ENCODE measurements at regions not wholly inside any gene's neighbourhood (a gene's known extent, or its start where the extent isn't known, plus 50 kb on each side); places are given as distances from the start of the nearest gene placed in this dataset.

DNA sequence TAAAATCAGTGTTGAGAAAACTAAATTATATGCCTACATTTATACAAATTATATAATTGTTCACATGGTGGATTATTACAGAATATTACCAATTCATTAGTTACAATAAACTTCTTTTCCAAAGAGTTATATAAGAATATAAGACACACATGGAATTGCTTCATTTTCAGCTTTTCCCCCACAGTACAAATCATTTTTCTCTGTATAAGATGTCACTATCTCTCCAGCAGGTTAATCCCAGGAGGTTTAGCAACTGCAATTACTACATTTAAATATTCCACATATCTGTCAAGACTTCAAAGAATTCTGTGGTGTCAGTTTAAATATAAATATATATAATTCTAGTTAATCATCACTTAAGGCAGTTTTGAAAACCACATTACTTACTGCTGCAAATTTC is 59.6 kb upstream of the G2E3 start:
- no peak for DNase-seq

- DNase-seq, result no peak
Measured at GRCh38 chr14:30500222-30500621, 58.7 kb upstream of the G2E3 start.

DNA sequence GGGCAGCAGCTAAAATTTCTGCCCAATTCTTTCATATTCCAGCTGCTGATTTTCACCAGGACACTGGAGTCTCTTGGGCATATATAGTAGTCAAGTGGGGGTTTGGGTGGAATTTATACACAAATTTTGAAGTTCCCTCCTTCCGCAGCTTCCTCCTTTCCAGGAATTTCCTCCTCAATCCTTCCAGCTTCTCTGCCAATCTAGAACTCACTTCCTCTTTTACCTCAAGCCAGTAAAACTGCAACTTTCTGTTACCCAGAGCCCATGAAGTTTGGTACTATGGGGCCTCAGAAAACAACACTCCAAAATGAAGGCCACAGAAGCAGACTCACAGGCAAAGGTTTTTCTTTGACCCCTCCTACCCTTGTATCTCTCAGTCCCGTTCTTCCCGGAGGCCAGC is 51.7 kb upstream of the G2E3 start:
- DNase-seq, result no peak
